ENCODE measurements at regions not wholly inside any gene's neighbourhood (a gene's known extent, or its start where the extent isn't known, plus 50 kb on each side); places are given as distances from the start of the nearest gene placed in this dataset.

GRCh38 chr14:48735607-48736006 lies 850.6 kb downstream of the RPS29 start:
- ATAC-seq = no peak
- no peaks in the 10 kb centered on the region for H3K36me3 ChIP-seq
- TF ChIP-seq CTCF (IDR thresholded peaks at IDR 0.05) = no peak
- FAIRE-seq = no peak
- WGBS, 2 donors = 78 to 88% methylated on average over 3 of the region's 3 CpGs
- no peak overlapping the region for H3K27ac ChIP-seq
- no peaks in the 10 kb centered on the region for H3K27me3 ChIP-seq
- no peak overlapping the region for H3K4me3 ChIP-seq
- DNase-seq = no peak
- intact Hi-C loops (cut with DNase I) = no loop called here
- H3K4me1 ChIP-seq = no peaks in the 10 kb centered on the region
- no peaks in the 10 kb centered on the region for H3K9me3 ChIP-seq

- intact Hi-C loops (cut with DNase I) = no loop called here
- no peak for FAIRE-seq
- no peak for TF ChIP-seq CTCF (IDR thresholded peaks at IDR 0.05)
- H3K27ac ChIP-seq = no peak overlapping the region
- no peak for ATAC-seq
- DNase-seq = no peak
- no peaks in the 10 kb centered on the region for H3K36me3 ChIP-seq
- H3K4me1 ChIP-seq = no peaks in the 10 kb centered on the region
- no peaks in the 10 kb centered on the region for H3K9me3 ChIP-seq
- H3K27me3 ChIP-seq = no peaks in the 10 kb centered on the region
- no peak overlapping the region for H3K4me3 ChIP-seq
- WGBS, 2 donors = 26 to 43% methylated on average over 2 of the region's 2 CpGs
These were observed 854.9 kb downstream of the RPS29 start for GRCh38 chr14:48731260-48731659.

GRCh38 chr14:48726080-48726642 lies 860.0 kb downstream of the RPS29 start:
- Histone ChIP-seq H3K4me3 (no peak overlapping the region), H3K36me3 (no peaks in the 10 kb centered on the region), H3K27ac (no peak overlapping the region), H3K27me3 (no peaks in the 10 kb centered on the region), H3K4me1 (no peaks in the 10 kb centered on the region), H3K9me3 (no peaks in the 10 kb centered on the region)
- intact Hi-C loops (cut with DNase I) = no loop called here
- FAIRE-seq (no peak), DNase-seq (no peak), ATAC-seq (no peak)
- 52 to 66% methylated on average over 6 of the region's 6 CpGs for WGBS, 2 donors
- no peak for TF ChIP-seq CTCF (IDR thresholded peaks at IDR 0.05)

GRCh38 chr14:48725051-48725734 lies 861.0 kb downstream of the RPS29 start:
- intact Hi-C loops (cut with DNase I) = no loop called here
- H3K36me3 ChIP-seq = no peaks in the 10 kb centered on the region
- no peaks in the 10 kb centered on the region for H3K9me3 ChIP-seq
- H3K27ac ChIP-seq = no peak overlapping the region
- H3K27me3 ChIP-seq = no peaks in the 10 kb centered on the region
- TF ChIP-seq CTCF (IDR thresholded peaks at IDR 0.05) = no peak
- WGBS, 2 donors = 64 to 75% methylated on average over 6 of the region's 6 CpGs
- DNase-seq = no peak
- no peak for FAIRE-seq
- no peaks in the 10 kb centered on the region for H3K4me1 ChIP-seq
- no peak overlapping the region for H3K4me3 ChIP-seq
- ATAC-seq = no peak

- FAIRE-seq = no peak
- intact Hi-C loops (cut with DNase I) = no loop called here
These were observed 862.2 kb downstream of the RPS29 start for GRCh38 chr14:48723841-48724495.

More at GRCh38 chr14:48723841-48724495, 862.2 kb downstream of the RPS29 start:
- Histone ChIP-seq H3K27me3 (no peaks in the 10 kb centered on the region), H3K27ac (no peak overlapping the region), H3K9me3 (no peaks in the 10 kb centered on the region), H3K36me3 (no peaks in the 10 kb centered on the region), H3K4me3 (no peak overlapping the region), H3K4me1 (no peaks in the 10 kb centered on the region)
- DNase-seq (no peak), ATAC-seq (no peak)
- TF ChIP-seq CTCF (IDR thresholded peaks at IDR 0.05) = no peak
- WGBS, 2 donors = 6 to 16% methylated on average over 1 of the region's 1 CpG

Data from pancreas (tissue), 10 donors.